ENCODE measurements at regions not wholly inside any gene's neighbourhood (a gene's known extent, or its start where the extent isn't known, plus 50 kb on each side); places are given as distances from the start of the nearest gene placed in this dataset.
"Not testable (repeated sequence)": the region's sequence is repeated elsewhere in the genome, so short reads cannot be mapped to it uniquely, and the experiment has no call there.

DNA sequence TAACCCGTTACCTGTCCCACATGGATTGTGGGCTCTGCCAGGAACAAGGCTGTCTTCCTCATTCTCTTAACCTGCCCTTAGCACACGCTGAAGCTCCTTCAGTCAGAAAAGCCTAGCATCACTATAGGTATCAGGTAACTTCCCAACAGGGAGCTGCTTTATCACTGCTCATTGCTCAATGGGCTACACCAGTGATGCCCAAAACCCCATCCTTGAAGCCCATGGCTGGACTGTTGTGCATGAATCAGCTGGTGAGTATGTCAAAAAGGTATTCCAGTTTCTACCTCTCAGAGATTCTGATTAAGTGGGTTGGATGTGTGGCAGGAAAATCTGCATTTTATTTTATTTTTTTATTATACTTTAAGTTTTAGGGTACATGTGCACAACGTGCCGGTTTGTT is 362.2 kb downstream of the LRATD1 start:
- DNase-seq: no peak

DNA sequence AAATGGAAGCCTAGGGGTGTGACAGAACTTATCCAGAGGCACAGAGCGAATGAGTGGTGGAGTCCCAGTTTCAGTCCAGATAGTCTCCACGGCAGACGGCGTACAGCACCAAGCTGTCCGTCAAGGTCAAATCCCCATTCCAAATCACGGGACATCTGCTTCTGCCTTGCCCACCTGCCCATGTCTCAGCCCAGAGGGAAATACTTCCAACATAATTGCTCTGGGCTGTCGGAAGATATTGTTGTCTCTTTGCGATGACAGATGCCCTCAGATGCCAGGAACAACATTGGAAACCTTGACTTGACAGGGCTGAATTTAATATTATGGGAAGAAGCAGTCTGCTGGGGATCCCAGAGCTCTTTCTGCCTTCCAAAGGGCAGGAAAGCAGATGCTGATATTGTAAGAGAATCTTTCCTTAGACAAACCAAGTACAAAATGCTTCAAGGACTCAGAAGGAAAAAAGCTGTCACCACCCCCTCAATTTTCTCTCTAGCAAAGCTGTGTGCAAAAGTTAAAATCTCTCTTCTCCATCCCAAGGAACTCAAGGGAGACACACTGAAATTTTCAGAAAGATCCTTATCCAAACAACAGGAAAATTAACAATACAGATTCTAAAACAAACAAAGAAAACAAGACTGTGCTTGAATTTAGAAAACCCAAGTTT is 364.0 kb downstream of the LRATD1 start:
- no peak for DNase-seq

- DNase-seq: no peak
Observed at GRCh38 chr2:14998546-14998945, 366.0 kb downstream of the LRATD1 start.

DNA sequence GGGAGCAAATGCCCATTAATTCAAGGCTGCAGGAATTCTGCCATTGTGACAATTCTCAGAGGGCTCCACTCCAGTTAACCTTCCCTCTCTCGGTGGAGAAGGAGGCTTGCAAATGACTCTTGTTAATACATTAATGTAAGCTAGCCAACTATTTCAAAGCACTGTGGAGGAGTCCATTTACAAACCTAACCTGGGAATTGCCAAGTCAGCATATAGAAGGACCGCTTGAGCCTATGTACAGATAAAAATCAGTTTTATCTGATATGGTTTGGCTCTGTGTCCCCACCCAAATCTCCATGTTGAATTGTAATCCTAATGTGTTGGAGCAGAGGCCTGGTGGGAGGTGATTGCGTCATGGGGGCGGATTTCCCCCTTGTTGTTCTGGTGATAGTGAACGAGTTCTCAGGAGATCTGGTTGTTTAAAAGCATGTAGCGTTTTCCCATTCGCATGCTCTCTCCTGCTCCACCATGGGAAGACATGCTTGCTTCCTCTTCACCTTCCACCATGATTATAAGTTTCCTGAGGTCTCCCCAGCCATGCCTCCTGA is 366.7 kb downstream of the LRATD1 start:
- no peak for DNase-seq

DNA sequence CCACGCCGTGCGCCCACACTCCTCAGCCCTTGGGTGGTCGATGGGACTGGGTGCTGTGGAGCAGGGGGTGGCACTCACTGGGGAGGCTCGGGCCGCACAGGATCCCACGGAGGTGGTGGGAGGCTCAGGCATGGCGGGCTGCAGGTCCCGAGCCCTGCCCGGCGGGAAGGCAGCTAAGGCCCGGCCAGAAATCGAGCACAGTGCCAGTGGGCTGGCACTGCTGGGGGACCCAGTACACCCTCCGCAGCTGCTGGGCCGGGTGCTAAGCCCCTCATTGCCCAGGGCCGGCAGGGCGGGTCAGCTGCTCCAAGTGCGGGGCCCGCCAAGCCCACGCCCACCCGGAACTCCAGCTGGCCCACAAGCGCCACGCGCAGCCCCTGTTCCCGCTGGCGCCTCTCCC is 370.0 kb downstream of the LRATD1 start:
- not testable (repeated sequence) for DNase-seq

- DNase-seq: no peak
Observed at GRCh38 chr2:15006667-15007066, 374.1 kb downstream of the LRATD1 start.

GRCh38 chr2:15009681-15010080 is 377.2 kb downstream of the LRATD1 start:
- no peak for DNase-seq

DNA sequence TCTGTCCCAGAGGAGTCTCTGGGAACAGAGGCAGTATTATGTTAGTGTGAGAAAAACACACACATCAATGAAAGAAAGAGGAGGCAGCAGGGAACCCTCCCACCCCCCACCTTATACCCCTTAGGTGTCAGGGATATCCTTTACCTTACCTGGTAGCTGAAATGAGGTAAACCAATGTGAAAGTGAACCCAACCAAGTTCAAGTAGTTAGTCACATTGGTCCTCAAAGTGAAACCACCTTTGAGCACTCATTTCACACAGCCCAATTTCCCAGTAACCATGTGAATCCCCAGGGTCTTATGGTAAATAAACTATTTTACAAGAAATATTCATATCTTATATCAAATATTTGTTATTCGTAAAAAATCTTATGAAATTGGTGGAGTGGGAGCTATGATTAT is 377.8 kb downstream of the LRATD1 start:
- DNase-seq: no peak

DNA sequence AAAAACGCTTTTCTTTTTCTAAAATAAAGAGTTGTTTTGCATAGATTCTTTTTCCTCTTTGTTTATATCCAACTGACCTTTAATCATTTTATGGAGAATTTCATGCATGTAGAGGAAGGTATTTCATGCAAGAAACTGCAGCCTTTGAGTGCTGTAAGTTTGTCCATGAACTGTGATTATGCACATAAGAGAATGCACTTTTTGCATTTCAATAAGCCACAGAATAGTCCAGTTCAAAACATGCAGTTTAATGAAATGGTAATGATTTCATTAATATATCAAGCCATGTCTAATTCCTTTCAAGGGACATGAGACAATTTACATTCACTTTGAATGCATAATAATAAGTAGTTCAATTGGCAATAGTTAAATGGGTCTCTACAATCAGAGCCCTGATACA is 386.3 kb downstream of the LRATD1 start:
- no peak for DNase-seq

GRCh38 chr2:15023221-15023620 is 390.7 kb downstream of the LRATD1 start:
- no peak for DNase-seq

- DNase-seq: no peak
Observed at GRCh38 chr2:15028406-15028805, 395.9 kb downstream of the LRATD1 start.

- no peak for DNase-seq
Observed at GRCh38 chr2:15031745-15032240, 399.3 kb downstream of the LRATD1 start.

- DNase-seq: no peak
Observed at GRCh38 chr2:15034246-15034645, 401.7 kb downstream of the LRATD1 start.

- no peak for DNase-seq
Observed at GRCh38 chr2:15034860-15035259, 402.3 kb downstream of the LRATD1 start.

- DNase-seq: no peak
Observed at GRCh38 chr2:15038366-15039364, 406.1 kb downstream of the LRATD1 start.

DNA sequence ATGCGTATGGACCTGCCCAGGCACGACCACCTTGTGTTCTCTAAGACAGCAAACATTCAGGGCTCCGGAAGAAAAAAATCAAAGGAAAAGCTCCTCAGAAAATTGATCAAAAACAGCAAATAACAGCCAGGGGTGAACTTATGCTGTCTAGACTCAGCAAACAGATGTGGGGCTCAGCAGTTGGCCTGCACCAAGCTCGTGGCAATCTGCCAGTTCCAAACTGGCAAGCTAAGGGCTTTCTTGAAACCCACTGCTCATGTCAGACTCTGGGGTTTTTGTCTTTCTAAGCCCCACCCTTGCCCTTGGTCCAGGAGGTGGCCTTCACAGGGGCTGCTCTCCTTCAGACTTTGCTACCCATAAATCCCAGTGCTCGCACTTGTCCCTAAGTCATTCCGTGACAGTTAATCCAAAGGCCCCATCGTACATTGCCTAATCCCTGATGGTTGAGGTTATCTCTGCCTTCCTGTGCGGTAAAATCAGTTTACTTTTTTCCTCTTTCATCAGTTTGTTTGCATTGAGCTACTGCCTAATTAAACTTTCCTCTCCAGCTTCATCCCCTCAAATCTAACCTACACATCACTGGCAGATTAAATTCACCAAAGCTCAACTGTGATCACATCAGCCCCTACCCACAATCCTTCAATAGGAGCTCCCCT is 408.0 kb downstream of the LRATD1 start:
- DNase-seq: no peak

DNA sequence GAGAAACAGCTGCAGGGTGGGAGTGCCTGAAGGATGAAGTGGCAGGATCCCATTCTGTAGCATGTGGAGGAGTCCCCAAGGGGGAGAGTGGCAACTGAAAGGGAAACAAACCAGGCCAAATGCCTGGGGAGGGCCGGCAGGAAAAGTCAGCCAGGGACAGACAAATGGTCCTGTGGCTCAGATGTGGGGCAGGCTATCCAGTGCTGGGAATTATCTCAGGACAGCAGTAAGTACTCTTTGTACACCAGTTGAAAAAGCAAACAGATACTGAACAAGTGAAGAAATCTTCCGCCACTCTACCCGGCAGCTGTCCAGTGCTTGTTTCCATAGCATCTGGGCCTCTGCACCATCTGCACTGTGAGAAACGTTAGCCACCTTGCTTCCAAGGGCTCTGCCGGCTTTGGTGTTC is 408.9 kb downstream of the LRATD1 start:
- DNase-seq: no peak

DNA sequence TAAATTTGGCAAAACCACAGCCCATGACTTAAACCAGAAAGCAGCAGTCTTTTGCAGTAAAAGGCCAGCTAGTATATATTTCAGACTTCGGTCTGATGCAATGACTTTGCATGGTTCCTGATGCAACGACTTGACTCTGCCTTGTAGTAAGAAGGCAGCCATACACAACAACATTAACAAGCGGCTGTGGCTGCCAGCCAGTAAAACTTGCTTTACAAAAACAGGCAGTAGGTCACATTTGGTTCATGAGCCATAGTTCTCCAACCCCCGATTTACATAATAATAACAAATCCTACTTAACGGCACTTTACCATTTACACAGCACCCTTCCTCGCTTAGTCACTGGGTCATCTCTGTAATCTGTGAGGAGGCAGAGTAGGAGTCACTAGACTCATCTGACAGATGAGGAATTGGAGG is 410.3 kb downstream of the LRATD1 start:
- no peak for DNase-seq

GRCh38 chr2:15043336-15044058 is 411.0 kb downstream of the LRATD1 start:
- DNase-seq: no peak

GRCh38 chr2:15045054-15045453 is 412.5 kb downstream of the LRATD1 start:
- no peak for DNase-seq

DNA sequence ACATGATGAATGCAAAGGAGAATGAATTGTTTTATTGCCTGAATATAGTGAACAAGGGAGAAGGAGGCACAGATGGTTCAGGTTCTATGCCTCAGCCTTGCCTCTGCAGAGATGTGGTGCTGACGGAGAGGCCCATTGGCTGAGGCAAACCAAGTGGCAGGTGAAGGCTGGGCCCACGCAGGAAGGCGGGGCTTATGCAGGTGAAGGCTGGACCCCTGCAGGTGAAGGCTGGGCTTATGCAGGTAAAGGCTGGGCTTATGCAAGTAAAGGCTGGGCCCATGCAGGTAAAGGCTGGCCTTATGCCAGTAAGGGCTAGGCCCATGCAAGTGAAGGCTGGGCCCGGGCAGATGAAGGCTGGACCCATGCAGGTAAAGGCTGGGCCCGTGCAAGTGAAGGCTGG is 414.7 kb downstream of the LRATD1 start:
- DNase-seq: no peak

DNA sequence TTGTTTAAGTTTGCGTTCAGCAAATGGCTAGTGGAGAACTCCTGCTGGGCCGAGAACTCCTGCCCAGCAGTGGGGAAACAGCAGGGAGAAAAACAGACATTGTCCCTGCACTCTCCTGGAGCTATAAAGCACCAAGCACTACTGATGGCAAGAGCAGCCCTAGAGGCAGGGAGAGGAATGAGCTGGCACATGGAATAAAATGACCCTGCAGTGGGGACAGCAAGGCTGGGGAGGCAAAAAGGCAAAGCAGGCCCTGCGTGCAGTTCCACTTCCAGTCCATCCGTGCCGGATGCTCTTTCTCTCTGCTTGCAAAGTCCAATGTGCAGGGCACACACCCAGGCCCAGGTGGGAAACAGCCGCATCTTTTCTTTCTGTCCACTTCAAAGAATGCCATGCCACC is 415.5 kb downstream of the LRATD1 start:
- DNase-seq: no peak
